Motor neuron (in vitro differentiated cells): ENCODE measurements at regions not wholly inside any gene's neighbourhood (a gene's known extent, or its start where the extent isn't known, plus 50 kb on each side); places are given as distances from the start of the nearest gene placed in this dataset.

Source experiments
- ATAC-seq, 8 experiments: fragments of 200-7000 bp; cut with Tn5 transposase; replicated peaks in 6 of 8; 2 replicates each; pipeline ENCODE4 v1.8.0; 2021; ENCODE audit warnings: mild to moderate bottlenecking in 8 of 8, moderate library complexity in 8 of 8
- H3K27ac ChIP-seq, 2 donors: fragments of 250-450 bp; sonication (Bioruptor Pico); 2 replicates each; pipeline ENCODE4 v1.9.0; 2021; ENCODE audit warnings: antibody characterized with exemption in 2 of 2, mild to moderate bottlenecking in 2 of 2, moderate library complexity in 1 of 2
- H3K4me1 ChIP-seq, 2 donors: fragments of 250-450 bp; sonication (Bioruptor Pico); replicated peaks in 1 of 2; 2 replicates each; pipeline ENCODE4 v1.6.1; 2021; ENCODE audit warnings: antibody characterized with exemption in 2 of 2, mild to moderate bottlenecking in 2 of 2, moderate library complexity in 1 of 2
- H3K4me3 ChIP-seq, 5 donors: fragments of 250-450 bp; sonication (Bioruptor Pico); 2 replicates each; pipeline ENCODE4 v1.9.0; 2021; ENCODE audit warnings: antibody characterized with exemption in 5 of 5, mild to moderate bottlenecking in 5 of 5, moderate library complexity in 4 of 5
- WGBS, 10 experiments: fragments of 450-650 bp; shearing (Covaris generic); methylation state at CpG; one replicate each; pipeline ENCODE4 v1.0.0; 2022; 5-methylcytosine and 5-hydroxymethylcytosine counted together
- in situ Hi-C, 9 experiments: fragments of 400-800 bp; cut with MboI; loops; one replicate each; pipeline ENCODE4 v1.15.0; 2021; ENCODE audit warnings: low sequenced_read_pairs in 9 of 9, low pct_unique_long_range_greater_than_20kb in 2 of 9; ENCODE audit not compliant: unreplicated experiment in 9 of 9

DNA sequence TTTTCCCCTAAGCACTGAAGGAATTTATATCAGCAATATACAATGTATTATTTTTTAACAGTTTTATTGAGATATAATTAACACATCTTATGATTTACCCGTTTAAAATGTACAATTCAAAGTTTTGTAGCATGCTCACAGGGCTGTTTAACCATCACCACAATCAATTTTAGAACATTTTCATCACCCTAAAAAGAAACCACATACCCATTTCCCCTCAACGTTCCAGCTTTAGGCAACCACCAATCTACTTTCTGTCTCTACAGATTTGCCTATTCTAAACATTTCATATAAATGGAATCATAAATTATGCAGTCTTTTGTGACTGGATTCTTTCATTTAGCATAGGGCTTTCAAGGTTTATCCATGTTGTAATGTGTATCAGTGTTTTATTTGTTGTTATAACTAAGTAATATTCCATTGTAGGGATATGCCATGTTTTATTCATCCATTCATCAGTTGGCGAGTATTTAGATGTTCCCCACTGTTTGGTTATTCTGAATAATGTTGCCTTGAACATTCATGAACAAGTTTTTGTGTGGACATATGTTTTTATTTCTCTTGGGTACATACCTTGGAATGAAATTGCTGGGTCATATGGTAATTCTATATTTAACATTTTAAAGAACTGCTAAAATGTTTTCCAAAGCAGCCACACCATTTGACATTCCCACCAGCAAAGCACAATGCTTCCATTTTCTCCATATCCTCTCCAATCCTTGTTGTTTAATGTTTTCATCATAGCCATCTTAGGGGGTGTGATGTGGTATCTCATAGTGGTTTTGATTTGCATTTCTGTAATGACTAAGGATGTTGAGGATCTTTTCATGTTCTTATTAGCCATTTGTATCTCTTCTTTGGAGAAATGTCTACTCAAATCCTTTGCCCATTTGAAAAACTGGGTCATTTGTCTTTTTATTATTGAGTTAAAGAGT is 188.5 kb downstream of the TM2D1 start:
- Histone ChIP-seq H3K4me3 (no peak overlapping the region), H3K4me1 (no peaks in the 10 kb centered on the region), H3K27ac (no peak overlapping the region)
- ATAC-seq: peak in 3 of 8 experiments; percentile 79 to 91 (median 82)
- 0 to 100% (median 69%) methylated on average over 1 to 3 of the region's 3 CpGs for WGBS, 10 experiments
- in situ Hi-C loops: no loop called here

DNA sequence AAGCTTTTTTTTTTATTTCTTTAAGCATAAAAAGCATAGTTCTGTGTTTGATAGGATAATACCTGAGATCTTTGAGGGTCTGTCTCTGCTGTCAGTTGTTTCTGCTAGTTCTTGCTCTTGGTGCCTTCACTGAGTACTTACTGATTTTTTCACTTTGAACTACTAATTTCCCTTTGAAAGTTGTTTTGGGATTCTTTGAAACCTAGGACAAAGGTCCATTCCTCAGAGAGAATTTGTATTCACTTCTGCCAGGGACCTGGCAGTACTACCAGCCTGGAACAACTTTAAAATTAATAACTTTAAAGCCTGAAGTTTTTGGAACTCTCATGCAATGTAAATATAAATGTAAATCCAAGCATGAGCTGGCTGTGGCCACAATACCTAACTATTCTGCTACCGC is 190.1 kb downstream of the TM2D1 start:
- Histone ChIP-seq H3K4me1 (no peaks in the 10 kb centered on the region), H3K27ac (no peak overlapping the region), H3K4me3 (no peak overlapping the region)
- WGBS, 10 experiments: 17 to 100% (median 89%) methylated on average over 1 of the region's 1 CpG; no CpG with 5 or more reads in 2 of the 10 experiments
- in situ Hi-C loops: no loop called here
- ATAC-seq: no peak

GRCh38 chr1:61533546-61533945 is 191.4 kb downstream of the TM2D1 start:
- Histone ChIP-seq H3K4me1 (no peaks in the 10 kb centered on the region), H3K4me3 (no peak overlapping the region), H3K27ac (no peak overlapping the region)
- in situ Hi-C loops: no loop called here
- no peak for ATAC-seq
- WGBS, 10 experiments: 50 to 100% (median 82%) methylated on average over 1 of the region's 1 CpG; no CpG with 5 or more reads in 4 of the 10 experiments

- no peak overlapping the region for H3K4me3 ChIP-seq
- peak in 1 of 8 experiments; percentile 25 for ATAC-seq
- 38 to 100% (median 85%) methylated on average over 1 to 2 of the region's 2 CpGs; no CpG with 5 or more reads in 3 of the 10 experiments for WGBS, 10 experiments
- no peaks in the 10 kb centered on the region for H3K4me1 ChIP-seq
- no peak overlapping the region for H3K27ac ChIP-seq
- in situ Hi-C loops: no loop called here
Observed at GRCh38 chr1:61531716-61532115, 193.2 kb downstream of the TM2D1 start.

GRCh38 chr1:61523893-61524605 is 200.9 kb downstream of the TM2D1 start:
- 30 to 100% (median 89%) methylated on average over 1 of the region's 1 CpG; no CpG with 5 or more reads in 2 of the 10 experiments for WGBS, 10 experiments
- ATAC-seq: peak in 5 of 8 experiments; percentile 52 to 73 (median 67)
- H3K27ac ChIP-seq: no peak overlapping the region

GRCh38 chr1:61523229-61523628 is 201.7 kb downstream of the TM2D1 start:
- Histone ChIP-seq H3K4me1 (peaks cover 15 to 21% of the 10 kb centered on the region in 2 donors), H3K4me3 (no peak overlapping the region), H3K27ac (no peak overlapping the region)
- no peak for ATAC-seq
- 0 to 100% (median 89%) methylated on average over 1 of the region's 1 CpG; no CpG with 5 or more reads in 2 of the 10 experiments for WGBS, 10 experiments
- in situ Hi-C loops: no loop called here

More at GRCh38 chr1:61523893-61524605, 200.9 kb downstream of the TM2D1 start:
- H3K4me1 ChIP-seq: peaks cover 15 to 21% of the 10 kb centered on the region in 2 donors
- no peak overlapping the region for H3K4me3 ChIP-seq
- in situ Hi-C loops: no loop called here

- Histone ChIP-seq H3K4me1 (peaks cover 15 to 21% of the 10 kb centered on the region in 2 donors), H3K4me3 (no peak overlapping the region), H3K27ac (no peak overlapping the region)
- no peak for ATAC-seq
- in situ Hi-C loops: no loop called here
Observed at GRCh38 chr1:61520401-61520800, 204.5 kb downstream of the TM2D1 start.

GRCh38 chr1:61519631-61520030 is 205.3 kb downstream of the TM2D1 start:
- ATAC-seq: peak in 1 of 8 experiments; percentile 47
- Histone ChIP-seq H3K4me3 (no peak overlapping the region), H3K27ac (no peak overlapping the region), H3K4me1 (peaks cover 12 to 18% of the 10 kb centered on the region in 2 donors)
- 13 to 100% (median 84%) methylated on average over 1 to 2 of the region's 2 CpGs for WGBS, 10 experiments
- in situ Hi-C loops: no loop called here

DNA sequence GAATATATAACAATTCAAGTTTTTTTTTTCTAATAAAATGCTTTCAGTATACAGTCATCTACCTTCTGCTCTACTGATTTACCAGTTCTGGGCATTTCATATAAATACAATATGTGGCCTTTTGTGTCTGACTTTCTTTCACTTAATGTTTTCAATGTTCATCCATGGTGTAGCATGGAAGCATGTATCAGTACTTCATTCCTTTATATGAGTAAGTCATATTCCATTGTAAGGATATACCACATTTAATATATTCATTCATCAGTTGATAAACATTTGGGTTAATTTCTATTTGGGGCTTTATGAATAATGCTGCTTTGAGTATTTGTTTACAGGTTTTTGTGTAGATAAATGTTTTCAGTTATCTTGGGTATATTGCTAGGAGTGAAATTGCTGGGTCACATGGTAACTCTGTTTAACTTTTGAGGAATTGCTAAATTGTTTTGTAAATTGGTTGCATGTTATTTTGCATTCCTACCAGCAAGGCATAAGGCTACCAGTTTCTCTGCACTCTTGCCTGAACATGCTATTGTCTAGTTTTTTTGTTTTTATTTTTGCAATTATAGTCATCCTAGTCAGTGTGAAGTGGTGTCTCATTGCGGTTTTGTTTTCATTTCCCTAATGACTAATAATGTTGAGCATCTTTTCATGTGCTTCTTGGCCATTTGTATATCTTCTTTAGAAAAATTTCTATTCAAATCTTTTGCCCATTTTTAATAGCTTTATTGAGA is 206.1 kb downstream of the TM2D1 start:
- peaks cover 4 to 10% of the 10 kb centered on the region in 2 donors for H3K4me1 ChIP-seq
- H3K27ac ChIP-seq: no peak overlapping the region
- no peak overlapping the region for H3K4me3 ChIP-seq
- WGBS, 10 experiments: 14 to 100% (median 93%) methylated on average over 1 of the region's 1 CpG; no CpG with 5 or more reads in 1 of the 10 experiments
- in situ Hi-C loops: no loop called here
- ATAC-seq: peak in 1 of 8 experiments; percentile 18

DNA sequence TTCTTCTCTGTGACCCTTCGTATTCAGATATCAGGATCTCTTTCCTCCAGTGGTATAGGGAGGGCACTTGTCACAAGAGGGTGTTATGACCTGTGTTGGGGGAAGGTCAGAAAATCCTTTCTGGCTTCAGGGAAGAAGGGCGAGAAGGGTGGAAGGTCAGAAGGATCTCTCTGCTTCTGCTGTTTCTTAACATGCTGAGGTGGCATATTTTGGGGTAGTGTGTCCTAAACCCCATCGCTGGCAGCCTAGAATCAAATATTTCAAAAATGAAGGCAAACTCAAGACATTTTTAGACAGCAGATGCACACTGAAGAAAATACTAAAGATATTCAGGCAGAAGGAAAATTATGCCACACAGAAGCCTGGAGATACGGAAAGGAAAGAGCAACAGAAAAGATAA is 207.6 kb downstream of the TM2D1 start:
- WGBS, 10 experiments: 67 to 100% (median 92%) methylated on average over 1 to 4 of the region's 4 CpGs; no CpG with 5 or more reads in 1 of the 10 experiments
- no peak for ATAC-seq
- Histone ChIP-seq H3K4me3 (no peak overlapping the region), H3K27ac (no peak overlapping the region), H3K4me1 (peaks cover 0 to 2% of the 10 kb centered on the region in 2 donors)
- in situ Hi-C loops: no loop called here

DNA sequence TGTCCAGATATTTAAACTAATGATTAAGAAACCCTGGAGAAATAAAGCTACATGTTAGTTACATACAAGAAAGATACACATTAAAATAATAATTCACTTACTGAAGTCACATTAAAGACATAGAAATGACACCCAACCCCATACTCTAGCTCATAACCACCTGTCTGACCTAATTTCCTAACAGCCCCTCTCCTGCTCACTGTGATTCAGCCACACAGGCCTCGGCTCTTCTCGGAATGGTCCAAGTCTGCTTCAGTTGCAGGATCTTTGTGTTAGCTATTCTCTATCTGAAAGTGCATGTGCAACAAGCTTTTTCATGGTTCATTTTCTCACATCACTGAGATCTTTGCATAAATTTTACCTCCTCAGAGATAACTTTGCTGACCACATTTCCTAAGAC is 209.8 kb downstream of the TM2D1 start:
- Histone ChIP-seq H3K4me1 (peaks cover 0 to 3% of the 10 kb centered on the region in 2 donors), H3K4me3 (no peak overlapping the region), H3K27ac (no peak overlapping the region)
- in situ Hi-C loops: no loop called here
- no peak for ATAC-seq
- WGBS, 10 experiments: 75 to 100% (median 100%) methylated on average over 2 of the region's 2 CpGs; no CpG with 5 or more reads in 2 of the 10 experiments
